ENCODE measurements at regions not wholly inside any gene's neighbourhood (a gene's known extent, or its start where the extent isn't known, plus 50 kb on each side); places are given as distances from the start of the nearest gene placed in this dataset.

GRCh38 chr7:46003896-46004875 is 83.1 kb upstream of the IGFBP3 start:
- Histone ChIP-seq H3K36me3 (ENCODE audit: control insufficient read depth in 2 of 3, insufficient read depth in 3 of 3, low read length in 3 of 3) (no peaks in the 10 kb centered on the region), H3K27ac (ENCODE audit: low read depth in 2 of 2, low read length in 2 of 2) (no peak overlapping the region), H3K4me1 (ENCODE audit: control insufficient read depth in 2 of 3, insufficient read depth in 2 of 3, low read depth in 1 of 3, low read length in 3 of 3) (peaks cover 0 to 3% (median 0%) of the 10 kb centered on the region in 3 donors), H3K9ac (ENCODE audit: low read length in 3 of 3) (no peak overlapping the region), H3K27me3 (ENCODE audit: control insufficient read depth, insufficient read depth, low read length) (no peaks in the 10 kb centered on the region), H3K4me3 (ENCODE audit: low read length in 3 of 3) (no peak overlapping the region), H3K9me3 (ENCODE audit: control insufficient read depth in 2 of 3, insufficient read depth in 1 of 3, low read length in 3 of 3) (no peaks in the 10 kb centered on the region)
- TF ChIP-seq CTCF (IDR thresholded peaks at IDR 0.05; ENCODE audit: borderline replicate concordance, extremely low read depth, insufficient read depth) = no peak
- intact Hi-C loops (cut with DNase I) = no loop called here
- no peak for FAIRE-seq
- no peak for DNase-seq

- peaks cover 0 to 3% (median 0%) of the 10 kb centered on the region in 3 donors for H3K4me1 ChIP-seq (ENCODE audit: control insufficient read depth in 2 of 3, insufficient read depth in 2 of 3, low read depth in 1 of 3, low read length in 3 of 3)
- intact Hi-C loops (cut with DNase I) = no loop called here
- no peak overlapping the region for H3K9ac ChIP-seq (ENCODE audit: low read length in 3 of 3)
- DNase-seq = no peak
- FAIRE-seq = no peak
- H3K36me3 ChIP-seq (ENCODE audit: control insufficient read depth in 2 of 3, insufficient read depth in 3 of 3, low read length in 3 of 3) = no peaks in the 10 kb centered on the region
- TF ChIP-seq CTCF (IDR thresholded peaks at IDR 0.05; ENCODE audit: borderline replicate concordance, extremely low read depth, insufficient read depth) = no peak
- H3K27ac ChIP-seq (ENCODE audit: low read depth in 2 of 2, low read length in 2 of 2) = no peak overlapping the region
- no peaks in the 10 kb centered on the region for H3K9me3 ChIP-seq (ENCODE audit: control insufficient read depth in 2 of 3, insufficient read depth in 1 of 3, low read length in 3 of 3)
- no peak overlapping the region for H3K4me3 ChIP-seq (ENCODE audit: low read length in 3 of 3)
- H3K27me3 ChIP-seq (ENCODE audit: control insufficient read depth, insufficient read depth, low read length) = no peaks in the 10 kb centered on the region
Observed at GRCh38 chr7:46003161-46003560, 82.1 kb upstream of the IGFBP3 start.

- Histone ChIP-seq H3K9ac (ENCODE audit: low read length in 3 of 3) (no peak overlapping the region), H3K4me1 (ENCODE audit: control insufficient read depth in 2 of 3, insufficient read depth in 2 of 3, low read depth in 1 of 3, low read length in 3 of 3) (peaks cover 0 to 3% (median 0%) of the 10 kb centered on the region in 3 donors), H3K27me3 (ENCODE audit: control insufficient read depth, insufficient read depth, low read length) (no peaks in the 10 kb centered on the region), H3K4me3 (ENCODE audit: low read length in 3 of 3) (no peak overlapping the region), H3K27ac (ENCODE audit: low read depth in 2 of 2, low read length in 2 of 2) (no peak overlapping the region), H3K36me3 (ENCODE audit: control insufficient read depth in 2 of 3, insufficient read depth in 3 of 3, low read length in 3 of 3) (no peaks in the 10 kb centered on the region), H3K9me3 (ENCODE audit: control insufficient read depth in 2 of 3, insufficient read depth in 1 of 3, low read length in 3 of 3) (peaks cover 0 to 9% (median 0%) of the 10 kb centered on the region in 3 donors)
- DNase-seq (peak in 1 of 5 donors; percentile 40), FAIRE-seq (no peak)
- no peak for TF ChIP-seq CTCF (IDR thresholded peaks at IDR 0.05; ENCODE audit: borderline replicate concordance, extremely low read depth, insufficient read depth)
- intact Hi-C loops (cut with DNase I) = no loop called here
Observed at GRCh38 chr7:46000513-46000912, 79.4 kb upstream of the IGFBP3 start.
